GM19238 (cell line): ENCODE measurements at regions not wholly inside any gene's neighbourhood (a gene's known extent, or its start where the extent isn't known, plus 50 kb on each side); places are given as distances from the start of the nearest gene placed in this dataset.

Experiments used
- DNase-seq: peaks from one replicate; pipeline ENCODE4 v3.0.0; 2011; ENCODE audit warnings: low spot score; ENCODE audit not compliant: insufficient read length

DNA sequence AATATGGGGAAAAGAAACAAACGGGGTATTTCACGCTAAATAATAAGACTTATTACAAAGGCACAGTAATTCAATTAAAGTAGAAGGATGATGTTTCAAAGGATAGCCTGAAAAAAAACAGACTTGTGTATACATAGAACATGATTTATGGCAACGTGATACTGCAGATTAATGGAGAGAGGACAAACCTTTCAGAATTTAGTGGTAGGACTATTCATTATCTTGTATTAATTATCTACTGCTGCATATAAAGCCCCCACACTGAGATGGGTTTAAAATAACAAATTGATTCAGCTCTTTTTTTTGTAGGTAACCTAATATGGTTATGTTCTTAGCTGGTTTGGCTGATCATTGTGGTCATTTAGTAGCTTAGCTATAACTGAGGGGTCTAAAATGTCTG, 1269.0 kb downstream of the FSTL5 start:
- DNase-seq: no peak

DNA sequence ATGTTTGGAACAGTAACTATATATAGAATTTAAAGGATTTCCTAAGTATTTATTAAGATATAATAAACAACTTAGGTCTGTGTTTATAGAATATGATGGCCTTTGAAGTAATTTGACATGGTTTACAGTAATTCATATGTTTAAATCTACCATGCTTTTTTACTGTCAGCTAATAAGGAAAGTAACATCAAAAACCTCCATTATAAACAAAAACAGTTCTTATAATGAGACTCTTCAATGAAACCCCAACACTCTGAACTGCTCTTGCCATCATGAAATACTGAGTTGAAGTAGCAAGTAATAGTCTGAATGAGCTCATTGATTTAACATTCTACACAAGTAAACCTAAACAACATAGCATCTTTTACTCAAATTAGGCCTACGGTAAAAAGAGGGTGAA, 1236.5 kb downstream of the FSTL5 start:
- DNase-seq: no peak

DNA sequence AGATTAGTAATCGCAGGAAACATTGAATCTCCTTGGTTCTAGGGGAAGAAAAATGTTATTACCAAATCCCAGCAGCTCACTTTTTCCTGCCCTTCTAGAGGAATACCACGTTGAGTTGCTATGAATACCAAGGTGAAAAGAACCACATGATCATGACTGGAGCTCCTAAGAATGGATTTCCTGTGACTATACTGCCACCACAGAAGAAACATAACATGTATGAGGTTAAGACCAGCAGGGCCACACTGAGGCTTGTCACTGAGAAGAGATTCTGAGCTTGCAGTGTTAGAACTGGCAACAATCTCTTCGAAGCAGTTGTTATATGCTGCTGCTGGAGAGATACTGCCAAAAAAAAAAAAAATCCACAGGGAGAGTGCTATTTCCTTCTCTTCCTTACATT, 1235.3 kb downstream of the FSTL5 start:
- DNase-seq: no peak

DNA sequence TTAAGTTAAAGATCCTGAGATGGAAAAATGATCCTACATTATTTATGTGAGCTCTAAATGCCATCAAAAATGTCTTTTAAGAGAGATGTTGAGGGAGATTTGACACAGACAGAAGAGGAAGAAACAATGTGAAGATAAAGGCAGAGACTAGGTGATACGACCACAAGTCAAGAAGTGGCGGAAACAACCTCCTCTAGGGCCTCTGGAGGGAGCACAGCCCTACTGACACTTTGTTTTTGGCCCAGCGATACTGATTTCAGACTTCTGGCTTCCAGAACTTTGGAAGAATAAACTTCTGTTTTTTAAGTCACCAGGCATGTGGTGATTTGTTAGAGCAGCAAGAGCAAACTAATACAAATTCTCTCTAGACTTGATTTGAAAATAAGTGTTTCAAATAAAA, 1216.1 kb downstream of the FSTL5 start:
- no peak for DNase-seq

DNA sequence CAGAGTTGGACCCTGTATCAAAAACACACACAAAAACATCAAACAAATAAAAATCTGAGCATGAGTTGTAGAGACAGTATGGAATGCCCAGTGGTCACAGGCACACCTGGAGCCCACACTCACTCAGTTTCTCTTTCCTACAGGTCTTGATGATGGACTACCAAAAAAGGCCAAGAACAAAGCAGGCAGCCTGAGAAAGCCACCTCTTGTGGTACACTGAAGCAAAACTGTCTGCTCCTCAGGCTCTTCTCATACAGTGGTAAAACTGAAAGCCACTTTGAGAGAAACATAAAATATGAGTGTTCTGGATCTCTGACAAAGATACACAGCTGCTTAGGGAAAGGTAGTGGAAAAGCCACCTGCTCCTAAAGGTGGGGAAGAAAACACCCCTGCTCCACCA, 1206.9 kb downstream of the FSTL5 start:
- DNase-seq: no peak

DNA sequence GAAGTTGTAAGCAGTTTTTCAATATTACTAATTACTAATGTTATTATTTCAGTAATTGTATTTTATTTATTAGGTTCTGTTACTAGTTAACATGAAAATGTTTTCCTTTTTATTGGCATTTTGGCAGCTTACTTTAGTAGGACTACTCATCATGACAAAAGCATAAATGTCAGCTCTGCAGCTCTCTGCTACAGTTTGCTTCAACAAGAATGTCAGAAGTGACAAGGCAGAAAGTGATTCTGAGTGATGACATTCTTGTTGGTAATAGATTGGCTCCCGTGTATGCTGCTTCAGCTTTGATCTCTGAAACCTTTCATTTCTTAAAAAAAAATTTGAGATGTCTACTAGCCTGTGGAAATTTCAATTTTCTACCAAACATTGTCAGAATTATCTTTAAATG, 1193.9 kb downstream of the FSTL5 start:
- DNase-seq: no peak

DNA sequence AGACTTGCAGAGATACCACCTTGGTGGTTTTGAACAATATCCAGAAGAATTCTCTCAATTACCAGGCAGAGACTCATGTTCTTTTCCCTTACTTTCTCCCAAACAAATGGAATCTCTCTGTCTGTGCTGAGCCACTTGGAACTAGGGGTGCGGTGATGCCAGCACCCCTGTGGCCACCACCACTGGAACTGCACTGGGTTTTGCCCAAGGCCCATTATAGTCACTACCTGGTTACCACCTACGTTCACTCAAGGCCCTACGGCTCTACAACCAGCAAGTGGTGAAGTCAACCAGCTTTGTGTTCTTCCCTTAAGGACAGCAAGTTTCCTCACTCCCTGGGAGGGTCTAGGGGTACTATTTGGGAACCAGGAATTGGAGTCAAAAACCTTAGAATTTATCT, 1183.7 kb downstream of the FSTL5 start:
- no peak for DNase-seq

DNA sequence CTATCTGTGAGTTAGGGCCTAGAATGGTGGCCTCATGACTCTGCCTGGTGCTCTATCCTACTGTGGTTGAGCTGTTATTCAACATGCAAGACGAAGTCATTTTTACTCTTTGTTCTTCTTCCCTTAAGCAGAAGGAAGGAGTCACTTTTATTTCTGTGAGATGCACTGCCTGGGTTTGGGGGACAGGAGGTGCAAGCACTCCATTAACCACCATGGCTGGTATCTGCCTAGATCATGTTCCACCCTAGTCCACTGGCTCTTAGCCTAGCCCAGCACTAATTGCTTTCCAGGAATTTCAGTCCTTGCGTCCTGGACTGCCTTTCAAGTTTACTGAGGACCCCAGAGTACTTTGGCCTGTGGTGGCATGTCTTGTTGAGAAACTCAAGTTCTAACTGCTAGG, 1182.7 kb downstream of the FSTL5 start:
- DNase-seq: no peak

DNA sequence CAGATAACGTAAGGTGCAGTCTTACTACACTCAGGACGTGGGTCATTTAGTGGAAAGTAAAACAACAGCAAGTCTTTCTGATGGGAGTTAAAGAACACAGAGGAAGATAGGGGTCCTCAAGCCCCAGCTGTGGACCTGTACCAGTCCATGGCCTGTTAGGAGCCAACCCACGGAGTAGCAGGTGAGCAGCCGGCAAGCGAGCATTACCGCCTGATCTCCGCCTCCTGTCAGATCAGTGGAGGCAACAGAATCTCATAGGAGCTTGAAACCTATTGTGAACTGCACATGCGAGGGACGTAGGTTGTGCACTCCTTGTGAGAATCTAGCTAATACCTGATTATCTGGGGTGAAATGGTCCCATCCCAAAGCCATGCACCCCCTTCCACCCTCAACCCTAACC, 1180.8 kb downstream of the FSTL5 start:
- no peak for DNase-seq

DNA sequence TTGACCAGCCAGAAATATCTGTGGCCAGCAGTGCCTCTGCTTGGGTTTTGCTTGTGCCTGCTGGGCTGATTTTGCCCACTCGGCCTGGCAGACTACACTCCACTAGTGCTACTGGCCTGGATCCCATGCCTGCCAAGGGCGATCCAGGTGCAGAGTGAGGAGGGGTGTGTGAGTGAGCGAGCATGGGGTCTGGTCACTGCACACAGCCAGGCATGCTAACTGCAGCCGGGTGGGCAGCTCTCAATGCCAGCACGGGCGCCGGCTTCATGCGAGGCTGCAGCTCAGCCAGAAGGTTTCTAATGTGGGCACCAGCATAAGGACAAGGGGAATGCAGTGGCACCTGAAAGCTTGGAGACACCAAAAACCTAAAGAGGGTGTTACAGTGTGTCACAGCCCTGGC, 1161.4 kb downstream of the FSTL5 start:
- DNase-seq: no peak

DNA sequence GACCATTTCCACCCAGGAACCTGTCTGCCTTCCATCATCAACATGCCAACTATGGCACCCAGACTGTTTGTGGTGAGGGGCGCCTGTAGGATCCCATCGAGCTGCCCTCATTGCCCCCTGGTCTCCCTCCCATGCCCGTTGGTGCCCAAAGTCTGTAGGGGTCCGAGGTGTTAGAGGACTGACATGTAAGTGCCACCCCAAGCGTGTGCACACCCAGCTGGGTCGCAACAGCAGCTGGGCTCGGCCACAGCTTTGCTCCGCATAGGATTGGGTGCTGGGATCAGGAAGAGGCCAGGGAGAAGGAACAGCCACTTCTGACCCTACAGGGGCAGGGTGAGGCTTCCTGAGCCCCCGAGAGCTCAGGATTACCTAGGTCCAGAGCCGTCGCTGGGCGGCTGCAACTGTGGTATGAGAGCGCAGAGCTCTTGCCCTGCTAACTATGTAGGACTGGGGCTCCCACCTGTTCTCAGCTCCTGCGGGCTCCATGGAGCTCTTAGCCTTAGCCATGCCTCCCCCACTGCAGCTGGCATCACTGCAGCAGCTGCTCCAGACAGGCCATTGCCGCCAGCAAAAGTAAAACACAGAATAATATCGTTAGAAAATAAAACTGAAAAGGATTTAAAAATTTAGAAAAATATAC, 1160.3 kb downstream of the FSTL5 start:
- no peak for DNase-seq

DNA sequence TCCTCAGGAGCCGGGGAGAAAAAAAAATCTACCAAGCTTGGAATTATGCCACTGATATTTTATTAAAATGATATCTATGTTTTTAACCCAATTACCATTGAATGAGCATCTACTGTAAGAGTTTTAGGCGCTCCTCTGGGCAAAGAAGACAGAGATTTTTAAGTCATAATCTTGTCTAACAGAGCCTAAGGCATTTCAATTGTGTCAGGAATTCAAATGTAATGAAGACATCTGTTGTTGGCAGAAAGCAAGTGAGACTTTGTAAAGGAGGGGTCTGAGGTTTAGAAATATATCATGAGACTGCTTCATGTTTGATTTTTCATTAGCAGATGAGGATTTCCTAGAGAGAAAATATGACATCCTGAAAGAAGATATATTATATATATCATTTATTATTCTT, 1158.1 kb downstream of the FSTL5 start:
- no peak for DNase-seq

DNA sequence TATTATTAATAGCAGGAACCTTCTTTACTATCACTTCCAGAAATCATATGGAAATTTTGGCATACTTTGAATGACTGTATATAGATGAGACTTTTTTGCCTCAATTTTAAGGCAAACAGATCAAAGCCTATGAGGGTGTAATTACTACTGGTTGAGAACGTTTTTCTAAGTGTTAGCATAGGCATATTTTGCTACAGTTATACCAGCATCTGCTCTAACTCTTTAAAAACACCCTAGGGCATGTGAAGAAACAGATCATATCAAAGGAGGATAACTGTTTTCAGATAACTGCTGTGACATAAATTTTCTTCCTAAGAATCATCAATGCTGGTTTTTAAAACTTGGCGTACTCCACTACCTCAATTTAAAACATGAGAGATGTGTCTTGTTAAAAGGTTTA, 1155.3 kb downstream of the FSTL5 start:
- no peak for DNase-seq

DNA sequence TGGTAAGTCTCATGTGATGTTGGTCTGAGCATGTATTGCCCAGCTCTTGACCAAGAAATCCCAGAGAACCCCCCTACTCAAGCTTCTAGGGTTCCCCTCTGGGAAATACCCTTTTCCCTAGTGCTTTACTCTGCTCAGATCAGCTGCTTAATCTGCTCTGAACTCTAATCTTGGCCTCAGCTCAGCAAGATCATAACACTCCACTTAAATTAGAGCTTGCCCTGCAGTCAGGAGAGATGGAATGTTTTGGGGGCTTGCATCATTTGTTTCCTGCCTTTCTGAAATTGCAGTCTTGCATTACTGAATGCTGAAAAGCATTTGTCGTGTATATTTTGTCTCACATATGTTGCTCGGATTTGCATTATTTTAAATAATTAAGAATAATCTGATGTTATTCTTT, 1153.6 kb downstream of the FSTL5 start:
- no peak for DNase-seq
